ENCODE measurements at regions not wholly inside any gene's neighbourhood (a gene's known extent, or its start where the extent isn't known, plus 50 kb on each side); places are given as distances from the start of the nearest gene placed in this dataset.

GRCh38 chr2:6676241-6676640 lies 189.5 kb downstream of the CMPK2 start:
- peaks cover 8% of the 10 kb centered on the region for H3K27me3 Mint-ChIP-seq (ENCODE audit: insufficient read depth, low read depth)
- no peak overlapping the region for H3K4me3 ChIP-seq
- H3K4me1 ChIP-seq = peaks cover 29% of the 10 kb centered on the region
- no peak overlapping the region for H3K4me2 ChIP-seq
- H3K27me3 ChIP-seq = no peaks in the 10 kb centered on the region
- no peaks in the 10 kb centered on the region for H4K20me1 ChIP-seq (ENCODE audit: low read depth)
- no peaks in the 10 kb centered on the region for H3K36me3 Mint-ChIP-seq
- DNase-seq (ENCODE audit: low spot score) = no peak
- H3K79me2 ChIP-seq (ENCODE audit: low read depth) = no peaks in the 10 kb centered on the region
- H3K9me3 Mint-ChIP-seq = peaks cover 5% of the 10 kb centered on the region
- H3K36me3 ChIP-seq = no peaks in the 10 kb centered on the region
- no peak overlapping the region for H3K4me3 Mint-ChIP-seq
- H3K27ac ChIP-seq = no peak overlapping the region
- peaks cover 40% of the 10 kb centered on the region for H3K4me1 Mint-ChIP-seq
- no peak overlapping the region for H3K27ac Mint-ChIP-seq
- no peak for TF ChIP-seq EZH2phosphoT487 (IDR thresholded peaks at IDR 0.05)
- no peak for TF ChIP-seq CTCF (IDR thresholded peaks at IDR 0.05)
- no peak for TF ChIP-seq EZH2 (IDR thresholded peaks at IDR 0.05)
- no peaks in the 10 kb centered on the region for H3K9me3 ChIP-seq (ENCODE audit: low read depth)
- H2AFZ ChIP-seq (replicated peaks) = no peak overlapping the region
- H3F3A ChIP-seq (ENCODE audit: low read depth) = peaks cover 10% of the 10 kb centered on the region
- H3K9ac ChIP-seq = no peak overlapping the region

GRCh38 chr2:6676776-6677175 lies 188.9 kb downstream of the CMPK2 start:
- Histone ChIP-seq H3K27me3 (no peaks in the 10 kb centered on the region), H3K4me3 (no peak overlapping the region), H3K9ac (no peak overlapping the region), H3K27ac (no peak overlapping the region), H3K9me3 (ENCODE audit: low read depth) (no peaks in the 10 kb centered on the region), H2AFZ (replicated peaks) (no peak overlapping the region), H3K4me1 (peaks cover 34% of the 10 kb centered on the region), H3K79me2 (ENCODE audit: low read depth) (no peaks in the 10 kb centered on the region), H3K4me2 (no peak overlapping the region), H3K36me3 (no peaks in the 10 kb centered on the region), H3F3A (ENCODE audit: low read depth) (peaks cover 10% of the 10 kb centered on the region), H4K20me1 (ENCODE audit: low read depth) (no peaks in the 10 kb centered on the region)
- DNase-seq (ENCODE audit: low spot score) = no peak
- no peak overlapping the region for H3K27ac Mint-ChIP-seq
- H3K4me1 Mint-ChIP-seq = peaks cover 43% of the 10 kb centered on the region
- peak overlapping the region; percentile 36 for H3K4me3 Mint-ChIP-seq
- H3K9me3 Mint-ChIP-seq = peaks cover 5% of the 10 kb centered on the region
- no peak for TF ChIP-seq CTCF (IDR thresholded peaks at IDR 0.05)
- no peak for TF ChIP-seq EZH2phosphoT487 (IDR thresholded peaks at IDR 0.05)
- H3K27me3 Mint-ChIP-seq (ENCODE audit: insufficient read depth, low read depth) = peaks cover 6% of the 10 kb centered on the region
- no peaks in the 10 kb centered on the region for H3K36me3 Mint-ChIP-seq

DNA sequence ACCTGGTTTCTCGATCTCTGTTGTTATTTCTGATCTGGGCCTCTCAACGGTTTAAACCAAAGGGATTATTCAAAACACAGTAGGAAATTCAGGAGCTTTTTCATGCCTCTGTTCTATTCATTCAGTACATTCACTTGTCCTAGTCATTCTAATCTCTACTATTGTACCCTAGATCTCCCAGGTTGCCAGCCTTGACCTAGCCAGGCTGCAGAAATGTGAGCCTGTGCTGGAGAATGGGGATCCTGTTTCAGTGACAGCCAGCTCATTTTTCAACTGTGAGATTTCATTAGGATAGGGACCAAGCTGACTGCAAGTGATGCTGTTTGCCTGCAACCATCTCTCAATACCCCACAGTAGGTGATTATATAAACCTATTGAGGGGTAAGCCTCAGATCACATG lies 186.2 kb downstream of the CMPK2 start:
- H3K36me3 ChIP-seq = no peaks in the 10 kb centered on the region
- peak overlapping the region; percentile 52 for H3K4me2 ChIP-seq

More for the DNA sequence above, 186.2 kb downstream of the CMPK2 start:
- no peaks in the 10 kb centered on the region for H3K79me2 ChIP-seq (ENCODE audit: low read depth)
- peaks cover 10% of the 10 kb centered on the region for H3F3A ChIP-seq (ENCODE audit: low read depth)
- no peak overlapping the region for H3K27ac ChIP-seq
- Mint-ChIP-seq H3K4me3 (peak overlapping the region; percentile 2), H3K36me3 (no peaks in the 10 kb centered on the region), H3K4me1 (peaks cover 35% of the 10 kb centered on the region), H3K27ac (peak overlapping the region; percentile 10), H3K27me3 (ENCODE audit: insufficient read depth, low read depth) (peaks cover 6% of the 10 kb centered on the region), H3K9me3 (peaks cover 22% of the 10 kb centered on the region)
- H4K20me1 ChIP-seq (ENCODE audit: low read depth) = no peaks in the 10 kb centered on the region
- no peaks in the 10 kb centered on the region for H3K27me3 ChIP-seq
- TF ChIP-seq EZH2phosphoT487 (IDR thresholded peaks at IDR 0.05) (no peak), EZH2 (IDR thresholded peaks at IDR 0.05) (no peak), CTCF (IDR thresholded peaks at IDR 0.05) (no peak)
- no peak overlapping the region for H3K9ac ChIP-seq
- peaks cover 30% of the 10 kb centered on the region for H3K4me1 ChIP-seq
- H2AFZ ChIP-seq (replicated peaks) = no peak overlapping the region
- peak; percentile 21 for DNase-seq (ENCODE audit: low spot score)
- no peak overlapping the region for H3K4me3 ChIP-seq
- no peaks in the 10 kb centered on the region for H3K9me3 ChIP-seq (ENCODE audit: low read depth)

All from neural progenitor cell (in vitro differentiated cells).